PFSK-1 (cell line): ENCODE measurements at regions not wholly inside any gene's neighbourhood (a gene's known extent, or its start where the extent isn't known, plus 50 kb on each side); places are given as distances from the start of the nearest gene placed in this dataset.

Experiments used
- POLR2AphosphoS5 ChIP-seq: IDR thresholded peaks from 2 replicates; pipeline ENCODE4 v1.6.1; 2012; ENCODE audit warnings: low read depth, mild to moderate bottlenecking, control low read depth, low read length, moderate library complexity
- TAF1 ChIP-seq: IDR thresholded peaks from 2 replicates; pipeline ENCODE4 v1.6.1; 2012; ENCODE audit warnings: low read length, control low read depth, borderline replicate concordance; ENCODE audit not compliant: insufficient read depth

GRCh38 chr5:157976429-157976828, 117.5 kb upstream of the CLINT1 start:
- TF ChIP-seq POLR2AphosphoS5: no peak
- TF ChIP-seq TAF1: no peak
